AG10803 (cell line): ENCODE measurements at regions not wholly inside any gene's neighbourhood (a gene's known extent, or its start where the extent isn't known, plus 50 kb on each side); places are given as distances from the start of the nearest gene placed in this dataset.
"Not testable (repeated sequence)": the region's sequence is repeated elsewhere in the genome, so short reads cannot be mapped to it uniquely, and the experiment has no call there.

Experiments used
- DNase-seq: peaks from one replicate; pipeline ENCODE4 v3.0.0; 2010; ENCODE audit warnings: low read depth
- H3K4me3 ChIP-seq: 2 replicates; pipeline ENCODE4 v1.5.1; 2011; ENCODE audit warnings: mild to moderate bottlenecking, low read length, control low read depth
- TF ChIP-seq, protein P1 (sequence below): conservative IDR thresholded peaks from 2 replicates; pipeline ENCODE4 v1.5.1; 2011; ENCODE audit warnings: mild to moderate bottlenecking, low read length, control low read depth, inconsistent platforms

DNA sequence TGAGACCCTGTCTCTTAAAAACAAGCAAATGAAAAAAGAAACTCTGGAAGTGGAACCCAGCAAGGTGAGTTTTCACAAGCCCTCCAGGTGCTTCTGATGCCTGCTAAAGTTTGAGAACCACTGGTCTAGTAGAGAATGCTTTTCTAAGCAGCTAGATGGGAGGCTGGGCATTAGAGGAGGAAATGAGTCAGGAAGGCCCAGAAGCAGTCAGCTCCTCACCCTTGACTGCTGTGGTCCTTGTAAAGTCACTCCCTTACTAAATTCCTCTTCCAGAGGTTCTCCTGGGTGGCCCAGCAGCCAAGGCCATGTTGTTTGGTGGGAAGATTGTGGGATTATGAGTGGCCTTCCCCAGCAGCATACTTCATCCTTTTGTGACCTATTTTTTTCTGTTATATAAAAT is 52.0 kb upstream of the FYN start:
- TF ChIP-seq, protein P1, sequence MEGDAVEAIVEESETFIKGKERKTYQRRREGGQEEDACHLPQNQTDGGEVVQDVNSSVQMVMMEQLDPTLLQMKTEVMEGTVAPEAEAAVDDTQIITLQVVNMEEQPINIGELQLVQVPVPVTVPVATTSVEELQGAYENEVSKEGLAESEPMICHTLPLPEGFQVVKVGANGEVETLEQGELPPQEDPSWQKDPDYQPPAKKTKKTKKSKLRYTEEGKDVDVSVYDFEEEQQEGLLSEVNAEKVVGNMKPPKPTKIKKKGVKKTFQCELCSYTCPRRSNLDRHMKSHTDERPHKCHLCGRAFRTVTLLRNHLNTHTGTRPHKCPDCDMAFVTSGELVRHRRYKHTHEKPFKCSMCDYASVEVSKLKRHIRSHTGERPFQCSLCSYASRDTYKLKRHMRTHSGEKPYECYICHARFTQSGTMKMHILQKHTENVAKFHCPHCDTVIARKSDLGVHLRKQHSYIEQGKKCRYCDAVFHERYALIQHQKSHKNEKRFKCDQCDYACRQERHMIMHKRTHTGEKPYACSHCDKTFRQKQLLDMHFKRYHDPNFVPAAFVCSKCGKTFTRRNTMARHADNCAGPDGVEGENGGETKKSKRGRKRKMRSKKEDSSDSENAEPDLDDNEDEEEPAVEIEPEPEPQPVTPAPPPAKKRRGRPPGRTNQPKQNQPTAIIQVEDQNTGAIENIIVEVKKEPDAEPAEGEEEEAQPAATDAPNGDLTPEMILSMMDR = no peak
- peak; percentile 73 for DNase-seq
- H3K4me3 ChIP-seq = no peak overlapping the region

DNA sequence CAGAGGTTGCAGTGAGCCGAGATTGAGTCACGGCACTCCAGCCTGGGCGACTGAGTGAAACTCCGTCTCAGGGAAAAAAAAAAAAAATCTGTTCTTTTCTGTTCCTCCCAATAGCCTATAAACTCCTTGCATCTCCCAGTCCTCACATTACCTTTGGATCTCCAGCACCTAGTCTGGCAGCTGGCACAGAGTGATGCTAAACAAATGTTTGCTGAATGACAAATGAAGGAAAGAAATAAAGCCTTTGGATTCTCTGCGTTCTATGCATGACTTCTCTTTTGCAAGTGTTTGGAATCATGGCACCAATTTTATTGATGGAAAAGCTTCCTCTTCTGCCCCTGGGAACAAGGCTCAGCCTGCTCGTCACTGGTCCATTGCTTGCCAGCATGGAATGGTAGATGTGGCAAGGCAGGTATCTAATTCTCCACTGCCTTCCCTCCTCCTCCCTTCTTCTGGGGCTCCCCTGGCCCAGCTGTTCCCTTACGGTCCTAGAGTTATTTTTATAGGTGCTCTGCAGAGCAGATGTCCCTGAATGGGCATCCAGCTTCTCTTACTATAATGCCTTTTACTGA is 53.6 kb upstream of the FYN start:
- TF ChIP-seq, protein P1 = no peak
- no peak for DNase-seq
- no peak overlapping the region for H3K4me3 ChIP-seq

DNA sequence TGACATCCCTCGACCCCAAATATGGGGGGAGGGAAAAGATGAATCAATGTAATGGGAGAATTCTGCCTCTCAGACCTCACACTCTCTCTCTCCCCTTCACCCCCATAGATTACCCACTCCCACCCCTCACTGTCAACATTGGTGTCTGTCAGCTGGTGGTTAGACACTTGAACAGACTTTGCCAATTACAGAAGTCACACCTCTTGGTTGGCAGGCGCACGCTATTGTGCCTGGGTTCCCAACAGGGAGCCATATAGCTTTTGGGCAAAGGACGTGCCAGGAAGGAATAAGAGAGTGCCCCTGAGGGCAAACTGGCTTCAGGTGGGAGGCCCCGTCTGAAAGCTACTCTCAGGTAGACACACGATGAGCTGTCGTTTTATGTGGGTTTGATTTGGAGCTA is 54.1 kb upstream of the FYN start:
- H3K4me3 ChIP-seq = no peak overlapping the region
- no peak for DNase-seq
- TF ChIP-seq, protein P1 = no peak

DNA sequence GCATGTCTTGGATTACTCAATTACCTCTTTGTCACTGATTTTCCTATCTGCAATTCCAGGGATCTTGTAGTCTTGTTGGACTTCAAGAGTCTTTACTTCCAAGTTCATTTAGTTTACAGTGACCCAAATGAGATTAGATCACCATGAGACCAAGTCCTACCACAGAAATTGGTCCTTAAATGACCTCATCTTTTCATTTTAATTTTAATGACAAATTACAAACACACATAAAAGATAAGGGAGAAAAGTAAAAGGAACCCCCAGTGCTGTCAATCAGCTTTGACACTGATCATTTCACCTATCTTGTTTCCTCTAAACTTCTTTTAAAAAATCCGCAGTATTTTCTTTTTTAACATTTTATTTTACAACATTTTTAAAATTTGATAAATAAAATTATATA is 54.9 kb upstream of the FYN start:
- no peak for DNase-seq
- no peak overlapping the region for H3K4me3 ChIP-seq
- TF ChIP-seq, protein P1 = no peak

DNA sequence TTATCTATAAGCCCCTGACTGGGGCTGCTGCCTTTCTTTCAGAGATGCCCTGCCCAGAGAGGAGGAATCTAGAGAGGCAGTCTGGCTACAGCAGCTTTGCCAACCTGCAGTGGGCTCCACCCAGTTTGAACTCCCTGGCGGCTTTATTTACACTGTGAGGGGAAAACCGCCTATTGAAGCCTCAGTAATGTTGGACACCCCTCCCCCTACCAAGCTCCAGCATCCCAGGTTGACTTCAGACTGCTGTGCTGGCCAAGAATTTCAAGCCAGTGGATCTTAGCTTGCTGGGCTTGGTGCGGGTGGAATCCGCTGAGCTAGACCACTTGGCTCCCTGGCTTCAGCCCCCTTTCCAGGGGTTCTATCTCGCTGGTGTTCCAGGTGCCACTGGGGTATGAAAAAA is 61.4 kb upstream of the FYN start:
- not testable (repeated sequence) for DNase-seq, H3K4me3 ChIP-seq

DNA sequence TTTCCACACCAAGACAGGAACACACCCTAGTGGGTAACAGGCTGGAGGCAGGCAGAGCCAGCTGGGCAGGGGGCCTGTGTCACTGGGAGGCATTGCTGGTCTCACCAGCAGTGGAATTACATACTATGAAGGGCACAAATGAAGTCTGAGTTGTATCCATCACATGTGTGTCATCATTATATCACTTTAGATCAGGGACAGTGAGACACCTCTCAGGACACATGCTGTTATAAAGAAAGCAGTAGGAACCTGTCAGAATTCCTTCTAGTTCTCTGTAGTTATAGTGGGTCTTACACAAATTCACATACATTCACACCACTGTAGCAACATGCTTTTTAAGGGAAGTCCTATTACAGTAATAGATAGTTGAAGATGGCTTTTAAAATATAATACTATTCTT is 63.5 kb upstream of the FYN start:
- TF ChIP-seq, protein P1 = no peak
- H3K4me3 ChIP-seq = no peak overlapping the region
- no peak for DNase-seq

DNA sequence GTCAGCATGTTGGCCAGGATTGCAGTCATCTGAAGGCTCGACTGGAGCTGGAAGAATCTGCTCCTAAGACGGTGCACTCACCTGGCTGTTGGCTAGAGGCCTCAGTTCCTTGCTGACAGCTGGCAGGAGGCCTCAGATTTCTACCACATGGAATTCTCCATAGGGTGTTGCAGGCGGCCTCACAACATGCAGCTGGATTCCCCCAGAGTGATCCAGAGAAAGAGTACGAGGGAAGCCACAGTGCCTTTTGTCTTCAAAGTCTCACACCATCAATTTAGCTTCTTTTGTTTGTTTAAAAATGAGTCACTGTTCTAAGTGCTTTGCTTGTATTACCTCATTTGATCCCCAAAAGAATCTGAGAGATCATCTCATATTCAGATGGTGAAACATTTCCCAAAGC is 65.5 kb upstream of the FYN start:
- DNase-seq = peak; percentile 51
- TF ChIP-seq, protein P1 = no peak
- no peak overlapping the region for H3K4me3 ChIP-seq

DNA sequence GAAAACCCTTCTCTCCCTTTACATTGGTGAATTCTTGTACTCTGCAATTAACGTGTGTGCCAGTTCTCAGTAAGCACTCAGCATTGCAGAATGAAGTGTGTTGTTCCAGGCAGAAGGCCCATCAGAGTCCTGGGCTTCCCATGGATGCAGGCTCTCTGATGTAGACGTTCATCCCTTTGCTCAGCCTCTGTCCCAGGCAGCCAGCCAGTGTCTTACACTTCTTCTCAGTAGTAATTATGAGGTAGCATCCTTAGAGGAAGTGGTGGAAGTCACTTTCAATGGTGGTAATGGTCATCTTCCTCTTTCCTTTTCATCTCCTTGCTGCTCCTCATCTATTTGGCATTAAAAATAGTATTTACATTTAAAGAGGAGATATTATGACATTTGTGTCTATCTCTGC is 66.7 kb upstream of the FYN start:
- H3K4me3 ChIP-seq = no peak overlapping the region
- TF ChIP-seq, protein P1 = no peak
- DNase-seq = no peak
